GM19023 (cell line): ENCODE measurements at regions not wholly inside any gene's neighbourhood (a gene's known extent, or its start where the extent isn't known, plus 50 kb on each side); places are given as distances from the start of the nearest gene placed in this dataset.

Source experiments
- ATAC-seq: cut with Tn5 transposase; IDR thresholded peaks from one replicate; pipeline ENCODE4 v1.9.1; 2021; ENCODE audit warnings: mild to moderate bottlenecking, moderate library complexity; ENCODE audit not compliant: unreplicated experiment

DNA sequence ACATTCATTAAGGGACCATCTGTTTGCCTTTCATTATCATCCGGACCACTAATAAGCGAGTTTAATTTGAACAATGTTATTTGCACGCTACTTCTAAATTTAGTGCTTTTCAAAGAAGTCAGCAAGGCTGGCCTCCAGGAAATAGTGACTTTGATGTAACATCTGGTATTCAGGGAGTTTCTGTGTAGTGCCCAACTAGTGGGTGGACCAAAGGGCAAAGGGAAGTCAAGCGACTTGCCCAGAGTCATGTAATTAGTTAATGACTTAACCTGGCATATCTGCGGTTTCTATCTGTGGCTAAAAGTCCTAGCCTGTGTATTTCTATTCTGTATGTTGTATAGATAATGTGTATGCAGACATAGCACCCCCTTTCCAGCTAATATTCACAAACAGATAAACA, 56.3 kb upstream of the LCORL start:
- no peak for ATAC-seq

DNA sequence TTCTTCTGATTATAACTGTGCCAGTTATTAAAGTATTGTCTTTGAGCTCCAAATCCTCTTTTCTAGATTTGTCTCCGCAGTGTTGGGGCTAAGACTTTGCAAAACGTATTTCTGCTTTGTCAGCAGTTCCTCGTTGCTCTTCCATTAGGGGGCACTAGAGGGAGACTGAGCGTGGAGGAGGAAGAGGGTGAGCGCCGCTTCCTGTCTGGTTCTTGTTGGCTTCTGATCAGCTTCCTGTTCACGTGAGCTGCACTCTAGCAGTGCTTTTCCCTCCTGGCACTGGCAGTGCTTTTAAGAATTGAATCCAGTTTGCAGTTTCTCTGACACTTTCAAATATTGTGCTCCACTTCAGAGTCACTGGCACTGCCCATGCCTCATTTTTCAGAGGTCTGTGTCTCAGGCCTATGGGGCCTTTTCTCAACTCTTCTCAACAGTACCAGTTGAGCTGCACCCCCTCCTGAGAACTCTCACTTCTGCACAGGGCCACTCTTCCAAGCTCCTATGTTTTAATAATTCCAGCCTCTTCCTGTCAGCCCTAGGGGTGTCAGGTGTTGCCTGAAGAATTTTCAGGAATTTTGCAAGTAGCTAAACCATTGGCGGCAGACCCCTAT, 54.4 kb upstream of the LCORL start:
- no peak for ATAC-seq

- ATAC-seq, result no peak
Observed at GRCh38 chr4:18071894-18072293, 50.3 kb upstream of the LCORL start.
